DMS153 (cell line): ENCODE measurements at regions not wholly inside any gene's neighbourhood (a gene's known extent, or its start where the extent isn't known, plus 50 kb on each side); places are given as distances from the start of the nearest gene placed in this dataset.

Source experiments
- DNase-seq: peaks from one replicate; lab custom pipeline; 2025; lab: John Stamatoyannopoulos, UW

DNA sequence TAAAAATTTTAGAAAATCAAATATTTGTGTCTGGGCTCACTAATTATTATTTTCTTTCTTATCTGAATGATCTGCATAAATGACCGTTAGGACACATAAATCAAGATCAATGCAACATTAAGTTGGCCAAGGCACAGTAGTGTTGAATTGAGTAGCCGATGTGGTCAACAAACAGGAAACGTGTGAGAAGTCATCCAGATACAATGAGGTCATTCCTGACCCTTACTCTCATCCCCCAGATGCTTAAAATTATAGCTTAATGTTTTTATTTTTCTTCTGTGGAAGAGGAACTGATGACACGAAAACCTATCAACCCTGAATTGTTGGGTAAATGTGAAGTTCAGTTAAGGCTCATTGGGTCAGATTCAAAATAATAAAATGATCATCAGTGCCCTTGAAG, 222.9 kb downstream of the RFC3 start:
- DNase-seq, result no peak

DNA sequence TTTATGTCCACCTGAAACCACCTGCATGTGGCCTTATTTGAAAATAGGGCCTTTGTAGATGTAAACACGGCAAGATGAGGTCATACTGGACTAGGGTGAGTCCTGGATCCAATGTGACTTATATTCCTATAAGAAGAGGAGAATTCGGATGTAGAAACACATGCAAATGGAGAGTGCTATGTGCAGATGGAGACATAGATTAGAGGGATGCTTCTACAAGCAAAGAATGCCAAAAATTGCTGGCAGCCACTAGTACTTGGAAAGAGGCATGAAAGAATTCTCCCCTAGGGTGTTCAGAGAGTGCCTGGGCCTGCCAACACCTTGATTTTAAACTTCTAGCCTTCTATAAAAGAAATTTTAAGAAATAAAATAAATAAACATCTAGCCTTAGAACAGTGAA, 226.1 kb downstream of the RFC3 start:
- DNase-seq, result no peak

DNA sequence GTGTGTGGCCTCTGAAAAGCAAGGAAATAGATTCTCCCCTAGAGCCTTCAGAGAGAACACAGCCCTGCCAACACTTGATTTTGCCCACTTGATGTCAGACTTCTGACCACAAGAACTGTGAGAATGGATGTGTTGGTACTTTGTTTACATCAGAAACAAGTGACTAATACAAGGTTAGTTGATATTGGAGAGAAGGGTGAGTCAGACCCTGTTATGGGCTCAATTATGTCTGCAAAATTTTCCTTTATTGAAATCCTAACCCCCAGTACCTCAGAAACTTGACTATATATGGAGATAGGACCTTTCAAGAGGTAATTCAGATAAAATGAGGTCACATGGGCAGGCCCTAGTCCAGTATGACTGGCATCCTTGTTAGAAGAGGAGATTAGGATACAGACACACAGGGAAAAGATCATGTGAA, 226.7 kb downstream of the RFC3 start:
- no peak for DNase-seq

DNA sequence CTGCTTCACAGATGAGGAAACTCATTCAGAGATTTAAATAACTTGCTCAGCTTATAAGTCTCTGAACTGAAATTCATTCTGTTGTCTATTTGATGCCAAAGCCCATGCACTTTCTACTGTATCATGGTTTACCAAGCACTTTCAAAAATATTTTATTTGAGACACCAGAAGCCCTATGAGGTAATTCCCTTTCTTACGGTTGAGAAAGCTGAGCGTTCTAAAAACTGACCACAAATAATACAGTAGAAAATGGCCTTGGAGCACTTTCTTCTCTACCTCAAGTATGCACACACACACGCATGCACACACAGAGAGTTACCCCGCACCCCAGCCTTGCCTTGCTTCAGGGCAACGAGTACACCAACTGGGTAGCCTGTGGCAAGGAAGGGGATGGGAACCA, 228.5 kb downstream of the RFC3 start:
- no peak for DNase-seq

DNA sequence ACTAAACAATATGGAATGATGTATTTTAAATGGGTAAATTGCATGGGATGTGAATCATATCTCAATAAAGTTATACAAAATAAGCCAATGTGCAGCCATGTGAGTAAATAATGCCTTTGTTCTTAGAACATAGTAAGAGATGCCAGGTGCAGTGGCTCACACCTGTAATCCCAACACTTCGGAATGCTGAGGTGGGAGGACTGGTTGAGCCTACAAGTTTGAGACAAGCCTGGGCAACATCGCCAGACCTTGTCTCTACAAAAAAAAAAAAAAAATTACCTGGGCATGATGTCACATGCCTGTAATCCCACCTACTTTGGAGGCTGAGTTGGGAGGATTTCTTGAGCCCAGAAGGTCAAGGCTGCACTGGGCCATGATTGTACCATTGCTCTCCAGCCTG, 230.7 kb downstream of the RFC3 start:
- DNase-seq, result no peak

DNA sequence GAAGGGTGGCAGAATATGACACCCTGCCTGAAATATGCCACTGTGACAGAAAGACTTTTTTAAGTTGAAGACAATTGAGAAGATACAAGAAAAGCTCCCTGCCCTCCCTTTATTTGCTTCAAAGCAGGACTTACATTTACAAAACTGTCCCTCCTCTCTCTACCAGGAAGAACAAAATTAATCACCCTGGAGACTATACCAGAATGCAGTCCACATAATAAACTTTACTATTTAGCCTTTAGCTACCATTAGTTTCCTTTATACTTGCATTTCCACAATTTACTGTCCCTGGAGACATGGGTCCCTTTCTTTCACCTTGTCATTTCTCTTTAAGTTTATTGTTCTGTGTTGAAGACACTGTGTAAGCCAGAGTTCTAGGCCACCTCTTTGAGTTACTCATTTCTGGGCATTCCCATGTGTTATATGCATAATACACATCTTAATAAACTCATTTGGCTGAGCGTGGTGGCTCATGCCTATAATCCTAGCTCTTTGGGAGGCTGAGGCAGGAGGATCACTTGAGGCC, 238.8 kb downstream of the RFC3 start:
- DNase-seq, result no peak

DNA sequence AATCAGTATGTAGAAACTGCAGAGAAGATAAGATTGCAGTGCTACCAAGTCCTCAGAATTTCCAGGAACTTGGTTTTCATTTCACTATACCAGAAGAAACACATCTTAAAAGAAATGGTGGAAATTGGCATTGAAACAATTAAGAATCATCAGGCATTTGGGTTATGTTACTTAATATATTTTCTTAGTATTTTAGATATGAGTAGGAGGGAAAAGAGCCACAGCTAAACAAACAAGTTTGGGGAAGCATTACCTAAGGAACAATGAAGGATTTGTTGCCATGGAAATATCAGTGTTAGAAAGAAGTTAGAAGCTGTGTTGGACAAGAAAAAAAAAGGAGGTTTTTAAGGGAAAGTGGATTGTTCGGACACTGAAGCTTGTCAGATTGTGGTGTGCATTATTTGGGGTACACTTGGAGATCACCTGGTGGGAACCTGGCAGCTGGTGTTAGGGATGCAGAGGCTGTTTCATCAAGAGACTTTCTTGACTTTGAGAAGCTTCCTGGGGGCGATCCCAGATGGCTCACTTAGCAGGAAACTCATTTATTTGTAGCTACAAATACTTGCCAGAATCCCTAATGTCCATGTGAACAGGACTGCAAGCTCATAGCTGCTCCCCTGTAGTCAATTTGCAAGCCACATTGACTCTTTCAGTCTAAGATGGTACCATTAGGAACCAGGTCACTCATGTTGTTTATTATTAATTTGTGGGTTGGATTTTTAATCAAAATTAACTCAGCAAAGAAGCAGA, 246.7 kb downstream of the RFC3 start:
- no peak for DNase-seq

DNA sequence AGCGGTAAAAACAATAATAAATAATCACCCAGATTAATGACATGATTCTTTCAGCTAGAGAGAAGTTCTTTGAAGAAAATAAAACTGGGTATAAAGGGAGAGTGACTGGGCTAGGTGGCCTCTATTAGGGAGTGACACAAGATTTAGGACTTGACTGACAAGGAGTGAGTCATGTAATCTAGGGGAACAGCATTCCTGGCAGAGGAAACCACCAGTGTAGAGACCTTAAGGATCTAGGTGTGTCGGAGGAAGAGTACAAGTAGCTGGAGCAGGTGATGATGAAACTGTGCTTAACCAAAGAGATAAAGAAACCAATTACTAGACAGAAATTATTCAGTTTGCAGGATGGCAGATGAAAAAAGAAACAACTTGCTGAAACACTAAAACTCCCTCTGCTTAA, 248.0 kb downstream of the RFC3 start:
- DNase-seq, result no peak

DNA sequence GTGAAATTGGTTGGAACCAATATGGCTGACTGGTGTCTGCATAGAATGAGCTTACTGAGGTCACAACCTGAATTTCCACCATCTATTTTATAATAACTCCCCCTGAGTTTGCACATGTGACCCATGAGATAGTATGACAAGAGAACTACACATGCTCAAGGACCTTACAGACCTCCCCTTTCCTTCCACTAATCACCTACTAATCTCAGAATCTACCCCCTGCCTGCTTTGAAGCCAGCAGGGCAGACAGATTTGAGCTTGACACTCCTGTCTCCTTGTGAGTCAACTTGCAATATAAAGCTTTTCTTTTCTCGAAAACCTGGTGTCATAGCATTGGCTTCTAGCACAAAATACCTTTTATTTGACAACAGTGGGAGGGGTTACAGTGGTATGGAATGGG, 248.4 kb downstream of the RFC3 start:
- no peak for DNase-seq

DNA sequence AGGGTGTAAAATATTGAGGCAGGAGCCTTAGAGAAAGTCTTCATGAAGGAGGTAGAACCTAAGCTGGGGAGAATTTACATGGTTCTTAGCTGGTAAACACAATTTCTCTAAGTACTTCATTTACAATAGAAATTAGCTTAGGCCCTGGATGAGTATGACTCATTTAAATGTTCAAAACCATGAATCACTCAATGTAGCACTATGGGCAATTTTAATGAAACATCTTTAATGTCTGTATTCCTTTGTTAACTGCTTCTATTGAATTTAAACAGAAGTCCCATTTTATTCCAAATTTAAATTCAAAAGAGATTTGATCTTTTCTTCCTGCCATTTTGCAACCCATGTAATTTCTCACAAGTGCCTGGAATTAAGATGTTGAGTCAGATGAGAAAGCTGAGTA, 252.1 kb downstream of the RFC3 start:
- no peak for DNase-seq

DNA sequence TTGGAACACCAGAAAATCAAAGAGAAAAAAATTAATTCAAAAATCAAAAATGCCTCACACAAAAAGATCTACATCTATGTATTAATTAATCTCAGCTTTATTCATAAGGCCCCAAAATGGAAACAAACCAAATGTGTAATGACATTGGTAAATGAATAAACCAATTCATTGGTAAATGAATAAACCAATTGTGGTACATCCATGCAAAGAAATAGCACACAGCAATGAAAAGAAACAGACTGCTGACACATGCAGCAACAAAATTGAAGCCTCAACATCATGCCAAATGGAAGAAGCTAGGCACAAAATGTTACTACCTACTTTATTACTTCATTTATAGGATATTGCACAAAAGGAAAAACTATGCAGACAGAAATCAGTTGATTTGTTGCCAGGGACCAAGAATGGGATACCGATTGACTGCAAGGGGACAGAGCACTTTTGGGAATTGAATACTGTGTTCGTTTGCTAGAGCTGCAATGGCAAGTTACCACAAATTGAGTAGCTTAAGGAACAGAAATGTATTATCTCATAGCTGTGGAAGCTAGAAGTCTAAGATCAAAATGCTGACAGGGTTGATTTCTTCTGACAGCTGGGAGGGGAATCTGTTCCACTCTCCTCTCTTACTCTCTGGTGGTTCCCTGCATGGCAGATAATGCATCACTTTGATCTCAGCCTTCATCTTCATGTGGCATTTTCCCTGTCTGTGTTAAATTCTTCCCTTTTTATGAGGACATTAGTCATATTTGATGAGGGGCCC, 252.8 kb downstream of the RFC3 start:
- no peak for DNase-seq

DNA sequence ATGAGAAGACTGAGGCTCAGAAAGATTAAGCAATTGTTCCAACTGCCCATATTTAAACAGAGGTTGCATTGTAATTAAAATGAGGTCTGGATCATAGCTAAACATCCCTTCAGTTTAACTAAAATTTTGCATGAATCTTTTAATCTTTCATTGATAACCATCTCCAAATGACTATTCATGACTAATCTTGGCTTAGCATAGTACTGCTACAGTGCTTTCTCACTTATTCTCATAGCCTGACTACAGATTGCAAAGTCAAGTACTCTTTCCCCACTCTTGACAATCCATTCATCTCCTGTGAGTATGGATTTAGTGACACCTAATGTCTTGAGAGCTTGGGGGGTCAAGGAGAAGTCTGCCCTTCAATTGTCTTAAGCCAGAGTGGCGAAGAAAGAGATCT, 258.4 kb downstream of the RFC3 start:
- no peak for DNase-seq

DNA sequence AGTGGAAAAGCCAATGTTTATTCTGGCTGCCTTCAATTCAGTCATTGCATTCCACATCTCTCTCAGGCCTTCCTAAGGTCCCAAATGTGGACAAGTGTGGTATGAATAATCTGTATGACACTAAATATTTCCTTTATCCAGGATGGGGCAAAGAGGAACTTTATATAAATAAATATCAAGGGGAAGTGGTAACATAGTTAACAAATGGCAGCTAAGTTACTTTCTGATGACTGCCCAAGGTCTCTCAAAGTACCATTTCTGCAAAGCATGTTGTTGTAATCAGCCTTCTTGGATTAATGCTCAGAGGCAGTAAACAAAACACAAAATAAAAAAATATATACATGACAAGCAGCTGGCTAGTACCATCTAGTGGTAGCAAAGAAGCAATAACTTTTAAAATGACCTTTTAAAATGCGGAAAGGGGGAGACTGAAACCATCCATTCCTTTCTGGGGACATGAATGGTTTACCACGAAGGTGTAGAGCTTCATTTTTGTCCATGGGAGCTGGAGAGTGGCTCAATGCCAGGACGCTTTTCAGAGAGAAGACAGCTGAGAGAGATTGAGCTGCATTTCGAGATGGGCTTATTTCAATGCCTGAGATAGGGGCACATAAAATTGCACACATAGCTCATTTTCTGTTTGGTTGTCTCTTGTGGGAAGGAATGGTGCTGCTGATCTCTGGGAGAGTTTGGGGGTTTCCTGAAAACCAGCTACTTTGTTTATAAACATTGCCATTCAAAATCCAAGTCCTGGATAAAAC, 259.2 kb downstream of the RFC3 start:
- no peak for DNase-seq

DNA sequence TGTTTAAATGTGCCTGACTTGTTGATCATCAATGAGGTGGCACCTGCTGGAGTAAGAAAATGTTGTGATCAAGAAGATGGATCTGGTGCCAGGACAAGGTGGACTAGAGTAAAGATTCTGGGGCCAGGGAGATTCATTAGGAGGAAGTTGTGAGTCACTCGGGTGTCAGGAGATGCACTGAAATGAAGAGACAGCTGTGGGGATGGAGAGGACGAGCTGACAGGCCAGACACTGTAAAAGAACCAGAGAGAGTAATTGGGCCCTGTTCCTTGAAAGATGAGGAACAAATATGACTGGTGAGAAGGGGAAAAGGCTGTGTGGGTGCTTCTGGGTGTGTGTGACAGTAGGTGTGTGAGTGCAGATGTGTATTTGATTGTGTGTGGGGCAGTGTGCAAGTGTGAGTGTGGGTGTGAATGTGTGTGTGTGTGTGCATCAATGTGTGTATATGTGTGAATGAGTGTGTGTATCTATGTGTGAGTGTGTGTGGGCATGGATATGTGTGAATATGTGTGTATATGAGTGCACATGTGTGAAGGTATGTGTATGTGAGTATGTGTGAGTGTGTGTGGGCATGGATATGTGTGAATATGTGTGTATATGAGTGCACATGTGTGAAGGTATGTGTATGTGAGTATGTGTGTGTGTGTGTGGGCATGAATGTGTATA, 260.5 kb downstream of the RFC3 start:
- no peak for DNase-seq

DNA sequence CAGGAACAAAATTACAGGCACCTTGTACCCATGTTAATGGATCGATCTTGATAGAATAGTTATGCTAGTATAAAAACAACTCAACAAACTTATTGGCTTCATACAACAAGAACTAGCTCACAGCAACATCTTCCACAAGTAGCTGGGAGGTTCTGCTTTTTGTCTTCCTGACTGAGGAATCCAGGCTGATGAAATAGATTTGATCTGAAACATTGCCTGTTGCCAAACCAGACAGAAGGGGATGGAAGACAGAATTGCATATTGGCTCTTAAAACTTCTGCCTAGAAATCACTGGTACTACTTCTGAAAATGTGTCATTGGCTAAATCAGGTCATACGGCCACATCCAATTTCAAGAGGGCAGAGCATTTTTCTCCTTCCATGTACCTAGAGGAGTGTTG, 267.3 kb downstream of the RFC3 start:
- no peak for DNase-seq

DNA sequence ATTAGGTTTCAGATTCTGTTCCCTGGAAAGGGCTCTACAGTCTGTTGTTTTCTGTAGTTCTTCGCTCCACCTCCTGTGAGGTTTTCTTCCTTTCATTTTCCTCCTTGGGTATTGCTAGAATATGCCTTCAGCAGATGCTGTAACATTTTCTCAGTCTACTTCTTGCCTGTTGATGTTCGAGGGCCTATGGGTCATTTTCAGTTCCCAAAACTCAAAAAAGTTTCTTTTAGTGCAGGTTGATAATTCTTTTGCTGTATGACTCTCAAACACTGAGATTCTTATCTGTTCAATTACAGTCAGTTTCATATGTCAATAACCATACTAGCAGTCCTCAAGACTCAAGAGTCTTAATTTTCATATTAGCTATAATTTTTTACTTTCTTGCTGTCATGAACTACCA, 268.3 kb downstream of the RFC3 start:
- no peak for DNase-seq

DNA sequence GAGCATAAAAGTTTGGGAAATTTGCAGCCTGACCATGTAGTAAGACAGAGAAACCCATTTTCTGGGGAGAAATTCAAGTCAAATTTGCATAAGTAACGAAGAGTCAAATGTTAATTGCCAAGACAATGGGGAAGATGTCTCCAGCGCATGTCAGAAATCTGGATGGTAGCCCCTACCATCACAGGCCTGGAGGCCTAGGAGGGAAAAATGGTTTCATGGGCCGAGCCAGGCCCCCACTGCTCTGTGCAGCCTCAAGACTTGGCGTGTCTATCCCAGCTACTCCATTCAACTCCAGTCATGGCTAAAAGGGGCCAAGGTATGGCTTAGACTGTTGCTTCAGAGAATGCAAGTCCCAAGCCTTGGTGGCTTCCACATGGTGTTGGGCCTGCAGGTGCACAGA, 269.8 kb downstream of the RFC3 start:
- no peak for DNase-seq

DNA sequence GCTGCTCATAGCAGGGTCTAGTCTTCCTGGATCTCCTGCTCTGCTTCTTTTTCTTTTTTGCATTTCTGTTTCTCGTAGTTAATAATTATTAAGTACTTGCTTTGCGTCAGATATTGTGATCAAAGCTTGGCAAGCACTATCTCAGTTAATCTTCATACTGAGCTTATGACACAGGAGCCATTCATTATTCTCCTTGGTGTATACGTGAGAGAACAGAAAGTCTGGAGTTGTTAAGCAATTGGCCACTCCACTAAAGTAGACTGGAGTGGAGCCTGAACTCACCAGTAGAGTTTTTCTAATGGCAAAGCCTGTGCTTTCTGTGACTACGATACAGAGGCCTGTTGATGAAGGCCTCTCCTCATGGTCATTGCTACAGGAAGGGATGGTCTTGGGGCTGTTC, 285.9 kb downstream of the RFC3 start:
- no peak for DNase-seq

DNA sequence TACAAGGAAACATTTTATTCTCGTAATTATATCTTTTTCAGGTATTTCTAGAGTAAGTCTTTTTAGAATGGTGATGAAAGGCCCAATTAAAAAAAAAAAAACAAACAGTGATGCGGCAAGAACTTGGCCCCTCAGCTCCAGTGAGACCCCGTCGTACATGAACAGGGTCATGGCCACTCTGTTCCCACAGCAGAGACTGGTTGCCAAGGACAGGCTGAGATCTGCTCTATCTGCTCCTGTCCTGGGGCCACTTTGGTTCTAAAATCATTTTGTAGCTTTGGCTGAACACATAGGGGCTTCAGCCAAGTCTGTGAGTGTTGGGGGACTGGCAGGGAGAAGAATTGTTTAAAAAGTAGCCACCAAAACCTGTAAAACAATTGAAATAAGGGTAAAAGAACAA, 286.9 kb downstream of the RFC3 start:
- DNase-seq, result no peak

DNA sequence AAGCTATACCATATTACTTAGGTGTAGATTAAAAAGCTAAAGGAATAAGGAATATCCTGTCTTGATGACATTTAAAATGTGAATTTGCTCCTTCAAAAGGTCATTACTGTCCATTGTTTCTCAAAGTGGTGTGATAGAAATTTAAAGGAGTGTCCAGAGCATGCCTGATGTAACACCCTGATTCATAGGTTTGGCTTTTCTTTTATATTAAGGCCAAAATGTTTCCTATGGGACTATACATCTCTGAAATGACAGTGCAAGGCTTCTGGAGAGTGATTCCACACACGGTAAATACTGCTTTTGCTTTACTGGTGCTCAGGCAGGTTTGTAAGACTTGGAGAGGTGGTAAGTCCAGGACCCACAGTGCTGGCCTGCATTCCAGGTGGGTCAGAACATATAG, 289.9 kb downstream of the RFC3 start:
- DNase-seq, result no peak

DNA sequence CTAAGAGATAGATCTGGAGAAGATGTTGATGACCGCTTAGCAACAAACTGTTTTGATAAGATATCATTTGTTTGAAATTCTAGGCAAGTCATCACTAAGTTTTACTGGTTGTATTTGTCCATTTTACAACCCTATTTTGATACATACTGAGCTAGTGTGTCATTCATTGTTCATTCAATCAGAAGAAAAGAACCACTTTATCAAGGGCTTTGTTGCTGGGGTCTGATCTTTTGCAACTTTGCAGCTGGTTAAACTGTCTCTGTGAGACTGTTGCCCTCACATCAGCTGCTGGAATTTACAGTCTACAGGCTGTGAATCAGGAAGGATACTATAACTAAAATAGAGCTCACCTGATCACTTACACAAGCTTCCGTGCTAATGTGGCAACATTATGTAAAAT, 290.5 kb downstream of the RFC3 start:
- DNase-seq, result no peak

DNA sequence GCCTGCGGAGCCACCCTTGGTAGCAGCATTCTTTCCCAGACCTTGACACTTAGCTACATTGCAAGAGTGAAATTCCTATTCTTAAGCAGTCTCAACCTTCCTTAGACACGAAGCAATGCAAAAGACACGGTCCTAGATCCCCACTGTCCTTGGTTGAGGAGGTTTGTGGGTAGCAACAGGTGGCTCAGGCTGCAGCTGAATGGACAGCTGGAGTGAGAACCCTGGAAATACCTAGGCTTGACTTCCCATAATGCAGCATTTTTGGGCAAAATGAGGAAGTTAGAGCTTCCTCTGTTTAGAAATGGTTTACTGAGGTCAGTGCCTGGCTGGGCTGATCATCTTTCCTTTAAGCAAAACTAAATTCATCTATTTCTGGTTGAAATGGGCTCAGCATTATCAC, 296.6 kb downstream of the RFC3 start:
- DNase-seq, result no peak
